H9 (cell line): ENCODE measurements at regions not wholly inside any gene's neighbourhood (a gene's known extent, or its start where the extent isn't known, plus 50 kb on each side); places are given as distances from the start of the nearest gene placed in this dataset.

Experiments
- DNase-seq: peaks from one replicate; pipeline ENCODE4 v3.0.0-alpha.2; 2017
- H2AFZ ChIP-seq: one replicate; pipeline ENCODE4 v1.6.1; 2013; ENCODE audit warnings: mild to moderate bottlenecking, low read length, control low read depth, moderate library complexity
- H2AK5ac ChIP-seq: 2 replicates; pipeline ENCODE4 v1.6.1; 2013; ENCODE audit warnings: low read length, control low read depth, mixed read lengths; ENCODE audit not compliant: insufficient read length
- H2BK120ac ChIP-seq: one replicate; pipeline ENCODE4 v1.6.1; 2013; ENCODE audit warnings: low read depth, mild to moderate bottlenecking, low read length, control low read depth, inconsistent platforms; ENCODE audit not compliant: poor library complexity, severe bottlenecking
- H2BK12ac ChIP-seq: 2 replicates; pipeline ENCODE4 v1.6.1; 2013; ENCODE audit warnings: low read length, control low read depth, mixed read lengths, low read depth; ENCODE audit not compliant: insufficient read length
- H2BK15ac ChIP-seq: 2 replicates; pipeline ENCODE4 v1.6.1; 2013; ENCODE audit warnings: low read depth, low read length, control low read depth
- H2BK20ac ChIP-seq: one replicate; pipeline ENCODE4 v1.6.1; 2013; ENCODE audit warnings: low read depth, mild to moderate bottlenecking, low read length, control low read depth, inconsistent platforms; ENCODE audit not compliant: poor library complexity, severe bottlenecking
- H2BK5ac ChIP-seq: 2 replicates; pipeline ENCODE4 v1.6.1; 2013; ENCODE audit warnings: low read length, control low read depth, mixed read lengths; ENCODE audit not compliant: insufficient read length
- H3K14ac ChIP-seq: 2 replicates; pipeline ENCODE4 v1.6.1; 2013; ENCODE audit warnings: low read length, control low read depth; ENCODE audit not compliant: insufficient read depth
- H3K18ac ChIP-seq: 2 replicates; pipeline ENCODE4 v1.6.1; 2013; ENCODE audit warnings: low read depth, mild to moderate bottlenecking, mixed read lengths, low read length, control low read depth; ENCODE audit not compliant: insufficient read length
- H3K23ac ChIP-seq: 2 replicates; pipeline ENCODE4 v1.6.1; 2013; ENCODE audit warnings: low read length, control low read depth, mixed read lengths, low read depth; ENCODE audit not compliant: insufficient read length
- H3K23me2 ChIP-seq: 2 replicates; pipeline ENCODE4 v1.6.1; 2013; ENCODE audit warnings: low read depth, mild to moderate bottlenecking, mixed read lengths, low read length, control low read depth; ENCODE audit not compliant: insufficient read length, poor library complexity, severe bottlenecking
- H3K27ac ChIP-seq: 2 replicates; pipeline ENCODE4 v1.5.1; 2013; ENCODE audit warnings: low read length, control low read depth, mixed read lengths, low read depth; ENCODE audit not compliant: insufficient read length
- H3K27me3 ChIP-seq: 2 replicates; pipeline ENCODE4 v1.6.1; 2013; ENCODE audit warnings: low read length, control low read depth, inconsistent platforms; ENCODE audit not compliant: insufficient read depth
- H3K4ac ChIP-seq: 2 replicates; pipeline ENCODE4 v1.6.1; 2013; ENCODE audit warnings: low read depth, mild to moderate bottlenecking, control low read depth, inconsistent platforms, low read length, moderate library complexity
- H3K4me1 ChIP-seq: 2 replicates; pipeline ENCODE4 v1.6.1; 2013; ENCODE audit warnings: low read length, control low read depth, inconsistent platforms; ENCODE audit not compliant: insufficient read depth
- H3K4me2 ChIP-seq: 2 replicates; pipeline ENCODE4 v1.6.1; 2013; ENCODE audit warnings: low read length, control low read depth, mixed read lengths; ENCODE audit not compliant: insufficient read length, insufficient read depth
- H3K56ac ChIP-seq: 2 replicates; pipeline ENCODE4 v1.6.1; 2013; ENCODE audit warnings: low read depth, mild to moderate bottlenecking, mixed read lengths, low read length, control low read depth; ENCODE audit not compliant: insufficient read length
- H3K79me1 ChIP-seq: 2 replicates; pipeline ENCODE4 v1.6.1; 2013; ENCODE audit warnings: low read depth, mild to moderate bottlenecking, moderate library complexity, low read length, control low read depth, inconsistent platforms; ENCODE audit not compliant: insufficient read depth, poor library complexity, severe bottlenecking
- H3K79me2 ChIP-seq: 2 replicates; pipeline ENCODE4 v1.6.1; 2013; ENCODE audit warnings: low read length, control low read depth, inconsistent platforms; ENCODE audit not compliant: insufficient read depth
- H3K9ac ChIP-seq: 2 replicates; pipeline ENCODE4 v1.6.1; 2013; ENCODE audit warnings: low read length, control low read depth, mixed read lengths; ENCODE audit not compliant: insufficient read length; ENCODE audit errors: extremely low read depth
- H3K9me3 ChIP-seq: one replicate; pipeline ENCODE4 v1.6.1; 2013; ENCODE audit warnings: low read depth, low read length, inconsistent platforms; ENCODE audit not compliant: control insufficient read depth
- H3T11ph ChIP-seq: one replicate; pipeline ENCODE4 v1.6.1; 2013; ENCODE audit warnings: mild to moderate bottlenecking, low read length, control low read depth, inconsistent platforms
- H4K20me1 ChIP-seq: one replicate; pipeline ENCODE4 v1.6.1; 2013; ENCODE audit not compliant: control insufficient read depth, insufficient read length, insufficient read depth
- H4K5ac ChIP-seq: 2 replicates; pipeline ENCODE4 v1.6.1; 2013; ENCODE audit warnings: low read depth, mild to moderate bottlenecking, mixed read lengths, low read length, control low read depth; ENCODE audit not compliant: insufficient read length
- H4K8ac ChIP-seq: replicated peaks from 2 replicates; pipeline ENCODE4 v1.6.1; 2013; ENCODE audit warnings: low read length, control low read depth, mixed read lengths, low read depth; ENCODE audit not compliant: insufficient read length
- H4K91ac ChIP-seq: 2 replicates; pipeline ENCODE4 v1.6.1; 2013; ENCODE audit warnings: low read depth, mild to moderate bottlenecking, moderate library complexity, mixed read lengths, low read length, control low read depth; ENCODE audit not compliant: insufficient read length
- H3K27ac Mint-ChIP-seq, 3 experiments: 2 replicates in 2 of 3; 3 replicates in 1 of 3; pipeline ENCODE4 v1.8.0; 2020 to 2021; ENCODE audit warnings: mixed read lengths in 3 of 3, mild to moderate bottlenecking in 1 of 3, moderate library complexity in 1 of 3
- H3K27me3 Mint-ChIP-seq: 2 replicates; pipeline ENCODE4 v1.8.0; 2021; ENCODE audit warnings: low read depth, mild to moderate bottlenecking, moderate library complexity, mixed read lengths
- H3K36me3 Mint-ChIP-seq, 3 experiments: 2 replicates in 2 of 3; 3 replicates in 1 of 3; pipeline ENCODE4 v1.8.0; 2020 to 2021; ENCODE audit warnings: low read depth in 3 of 3, mixed read lengths in 3 of 3; ENCODE audit not compliant: insufficient read depth in 1 of 3
- H3K4me1 Mint-ChIP-seq, 2 experiments: 2 replicates each; pipeline ENCODE4 v1.8.0; 2020; ENCODE audit warnings: mixed read lengths in 2 of 2
- H3K4me3 Mint-ChIP-seq, 2 experiments: 2 replicates in 1 of 2; 3 replicates in 1 of 2; pipeline ENCODE4 v1.8.0; 2020 to 2021; ENCODE audit warnings: mild to moderate bottlenecking in 2 of 2, mixed read lengths in 2 of 2, moderate library complexity in 1 of 2
- H3K9me3 Mint-ChIP-seq, 2 experiments: 2 replicates in 1 of 2; 3 replicates in 1 of 2; pipeline ENCODE4 v1.8.0; 2020; ENCODE audit warnings: mild to moderate bottlenecking in 2 of 2, mixed read lengths in 2 of 2, moderate library complexity in 1 of 2
- CTCF ChIP-seq: fragments of 200-600 bp; sonication (generic); conservative IDR thresholded peaks from 3 replicates; pipeline ENCODE4 v1.8.0; 2021; ENCODE audit warnings: antibody characterized with exemption, mild to moderate bottlenecking
- WGBS: extraction: QIAGEN DNeasy Blood & Tissue Kit; methylation state at CpG from one replicate; pipeline ENCODE4 v1.1.7; 2013; ENCODE audit warnings: missing lambda C conversion rate, low lambda C conversion rate, mixed read lengths; ENCODE audit not compliant: insufficient read length; ENCODE audit errors: extremely low coverage; 5-methylcytosine and 5-hydroxymethylcytosine counted together

- no peak overlapping the region for H3K4me3 Mint-ChIP-seq
- Histone ChIP-seq H3K79me2 (no peaks in the 10 kb centered on the region), H4K20me1 (no peaks in the 10 kb centered on the region), H3K4me2 (no peak overlapping the region), H3K4me1 (peaks cover 2% of the 10 kb centered on the region; the same call in 1 of the 2 replicates), H2AFZ (no peak overlapping the region), H3K18ac (no peak overlapping the region), H3K23ac (no peak overlapping the region), H2AK5ac (no peak overlapping the region), H4K8ac (no peak overlapping the region), H2BK15ac (no peak overlapping the region), H4K5ac (no peak overlapping the region), H2BK12ac (no peak overlapping the region), H3K9ac (no peak overlapping the region), H4K91ac (no peak overlapping the region), H3T11ph (no peak overlapping the region), H3K4ac (no peak overlapping the region), H2BK120ac (no peak overlapping the region), H3K79me1 (no peaks in the 10 kb centered on the region), H2BK20ac (no peak overlapping the region), H3K27me3 (no peaks in the 10 kb centered on the region), H3K9me3 (no peaks in the 10 kb centered on the region), H3K27ac (no peak overlapping the region), H3K56ac (no peak overlapping the region), H3K23me2 (no peaks in the 10 kb centered on the region), H3K14ac (no peak overlapping the region), H2BK5ac (no peak overlapping the region)
- peaks cover 11 to 15% of the 10 kb centered on the region in 2 experiments for H3K4me1 Mint-ChIP-seq
- TF ChIP-seq CTCF, result no peak
- WGBS, result no CpG with 5 or more reads among the region's 4 CpGs
- DNase-seq, result no peak
- H3K27me3 Mint-ChIP-seq, result no peaks in the 10 kb centered on the region
- no peaks in the 10 kb centered on the region for H3K9me3 Mint-ChIP-seq
- H3K36me3 Mint-ChIP-seq, result no peaks in the 10 kb centered on the region
- peak overlapping the region in 2 of 3 experiments; percentile 7 to 82; a peak in 4 of 7 replicates for H3K27ac Mint-ChIP-seq
These were observed 201.0 kb downstream of the LYPLAL1 start for GRCh38 chr1:219374636-219375035.
